ENCODE measurements at regions not wholly inside any gene's neighbourhood (a gene's known extent, or its start where the extent isn't known, plus 50 kb on each side); places are given as distances from the start of the nearest gene placed in this dataset.

- TF ChIP-seq, protein P1, sequence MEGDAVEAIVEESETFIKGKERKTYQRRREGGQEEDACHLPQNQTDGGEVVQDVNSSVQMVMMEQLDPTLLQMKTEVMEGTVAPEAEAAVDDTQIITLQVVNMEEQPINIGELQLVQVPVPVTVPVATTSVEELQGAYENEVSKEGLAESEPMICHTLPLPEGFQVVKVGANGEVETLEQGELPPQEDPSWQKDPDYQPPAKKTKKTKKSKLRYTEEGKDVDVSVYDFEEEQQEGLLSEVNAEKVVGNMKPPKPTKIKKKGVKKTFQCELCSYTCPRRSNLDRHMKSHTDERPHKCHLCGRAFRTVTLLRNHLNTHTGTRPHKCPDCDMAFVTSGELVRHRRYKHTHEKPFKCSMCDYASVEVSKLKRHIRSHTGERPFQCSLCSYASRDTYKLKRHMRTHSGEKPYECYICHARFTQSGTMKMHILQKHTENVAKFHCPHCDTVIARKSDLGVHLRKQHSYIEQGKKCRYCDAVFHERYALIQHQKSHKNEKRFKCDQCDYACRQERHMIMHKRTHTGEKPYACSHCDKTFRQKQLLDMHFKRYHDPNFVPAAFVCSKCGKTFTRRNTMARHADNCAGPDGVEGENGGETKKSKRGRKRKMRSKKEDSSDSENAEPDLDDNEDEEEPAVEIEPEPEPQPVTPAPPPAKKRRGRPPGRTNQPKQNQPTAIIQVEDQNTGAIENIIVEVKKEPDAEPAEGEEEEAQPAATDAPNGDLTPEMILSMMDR (IDR thresholded peaks at IDR 0.05), result no peak
- H3K36me3 ChIP-seq, result no peaks in the 10 kb centered on the region
- H3K4me3 ChIP-seq, result no peak overlapping the region
- no peaks in the 10 kb centered on the region for H3K9me3 ChIP-seq
- peaks cover 0 to 7% of the 10 kb centered on the region in 2 donors for H3K4me1 ChIP-seq
- no peaks in the 10 kb centered on the region for H3K27me3 ChIP-seq
- intact Hi-C loops (cut with DNase I), result loop anchor here (10.0 kb wide), 1 partner anchor 382 kb away; no protein-coding TSS in a partner anchor
- no peak for DNase-seq (ENCODE audit: low spot score in 2 of 2)
- H3K27ac ChIP-seq, result no peak overlapping the region
Observed at GRCh38 chr2:18837240-18837639, 247.9 kb upstream of the NT5C1B start.

DNA sequence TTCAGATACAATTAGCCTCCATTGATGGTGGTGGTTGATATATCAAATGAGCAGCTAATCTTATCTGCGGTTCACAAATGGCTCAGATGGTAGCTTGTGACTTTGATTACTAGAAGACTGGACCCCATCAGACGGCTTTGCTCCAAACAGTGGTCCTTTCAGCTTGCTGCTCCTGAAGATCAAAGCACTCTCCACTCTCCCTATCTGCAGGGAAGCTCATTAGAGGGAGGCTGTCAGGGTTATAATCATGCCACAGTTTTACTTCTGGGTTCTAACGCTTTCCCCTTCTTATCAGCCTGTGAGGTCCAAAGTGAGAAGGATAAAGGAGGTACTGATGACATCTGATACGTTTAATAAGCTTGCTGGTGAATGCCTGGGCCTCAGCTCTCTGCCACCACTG is 247.1 kb upstream of the NT5C1B start:
- intact Hi-C loops (cut with DNase I), result loop anchor here (10.0 kb wide), 1 partner anchor 382 kb away; no protein-coding TSS in a partner anchor
- H3K27ac ChIP-seq, result no peak overlapping the region
- H3K9me3 ChIP-seq, result no peaks in the 10 kb centered on the region
- H3K36me3 ChIP-seq, result no peaks in the 10 kb centered on the region
- TF ChIP-seq, protein P1 (IDR thresholded peaks at IDR 0.05), result no peak
- H3K4me1 ChIP-seq, result peaks cover 0 to 12% of the 10 kb centered on the region in 2 donors
- no peaks in the 10 kb centered on the region for H3K27me3 ChIP-seq
- no peak for DNase-seq (ENCODE audit: low spot score in 2 of 2)
- no peak overlapping the region for H3K4me3 ChIP-seq

GRCh38 chr2:18835787-18836186 is 246.4 kb upstream of the NT5C1B start:
- Histone ChIP-seq H3K9me3 (no peaks in the 10 kb centered on the region), H3K4me3 (no peak overlapping the region), H3K27me3 (no peaks in the 10 kb centered on the region), H3K27ac (no peak overlapping the region), H3K4me1 (peaks cover 0 to 12% of the 10 kb centered on the region in 2 donors), H3K36me3 (no peaks in the 10 kb centered on the region)
- TF ChIP-seq, protein P1 (IDR thresholded peaks at IDR 0.05), result no peak
- intact Hi-C loops (cut with DNase I), result loop anchor here (10.0 kb wide), 1 partner anchor 381 kb away; no protein-coding TSS in a partner anchor
- DNase-seq (ENCODE audit: low spot score in 2 of 2), result no peak

- Histone ChIP-seq H3K27ac (no peak overlapping the region), H3K4me1 (peaks cover 0 to 21% of the 10 kb centered on the region in 2 donors), H3K27me3 (no peaks in the 10 kb centered on the region), H3K36me3 (no peaks in the 10 kb centered on the region), H3K4me3 (no peak overlapping the region), H3K9me3 (no peaks in the 10 kb centered on the region)
- no peak for DNase-seq (ENCODE audit: low spot score in 2 of 2)
- TF ChIP-seq, protein P1 (IDR thresholded peaks at IDR 0.05), result no peak
- intact Hi-C loops (cut with DNase I), result loop anchor here (10.0 kb wide), 1 partner anchor 380 kb away; no protein-coding TSS in a partner anchor
Observed at GRCh38 chr2:18834341-18834740, 245.0 kb upstream of the NT5C1B start.

- no peaks in the 10 kb centered on the region for H3K36me3 ChIP-seq
- TF ChIP-seq, protein P1 (IDR thresholded peaks at IDR 0.05), result no peak
- H3K4me1 ChIP-seq, result peaks cover 0 to 25% of the 10 kb centered on the region in 2 donors
- H3K4me3 ChIP-seq, result no peak overlapping the region
- H3K9me3 ChIP-seq, result no peaks in the 10 kb centered on the region
- DNase-seq (ENCODE audit: low spot score in 2 of 2), result no peak
- H3K27ac ChIP-seq, result peak overlapping the region in 1 of 2 donors; percentile 40
- intact Hi-C loops (cut with DNase I), result loop anchor here (10.0 kb wide), 1 partner anchor 379 kb away; no protein-coding TSS in a partner anchor
- H3K27me3 ChIP-seq, result no peaks in the 10 kb centered on the region
Observed at GRCh38 chr2:18833941-18834340, 244.6 kb upstream of the NT5C1B start.
